GM18498 (cell line): ENCODE measurements at regions not wholly inside any gene's neighbourhood (a gene's known extent, or its start where the extent isn't known, plus 50 kb on each side); places are given as distances from the start of the nearest gene placed in this dataset.

Experiments
- ATAC-seq: cut with Tn5 transposase; IDR thresholded peaks from one replicate; pipeline ENCODE4 v1.9.1; 2021; ENCODE audit warnings: mild to moderate bottlenecking, moderate library complexity; ENCODE audit not compliant: unreplicated experiment

- no peak for ATAC-seq
Observed at GRCh38 chr22:46087816-46088277, 62.5 kb upstream of the PPARA start.

GRCh38 chr22:46088541-46089311, 61.6 kb upstream of the PPARA start:
- no peak for ATAC-seq

- ATAC-seq: no peak
Observed at GRCh38 chr22:46089426-46090035, 60.8 kb upstream of the PPARA start.

- no peak for ATAC-seq
Observed at GRCh38 chr22:46090036-46090591, 60.2 kb upstream of the PPARA start.

GRCh38 chr22:46090631-46091201, 59.6 kb upstream of the PPARA start:
- no peak for ATAC-seq

GRCh38 chr22:46091277-46091977, 58.9 kb upstream of the PPARA start:
- ATAC-seq: no peak

- ATAC-seq: no peak
Observed at GRCh38 chr22:46092011-46092410, 58.3 kb upstream of the PPARA start.

- no peak for ATAC-seq
Observed at GRCh38 chr22:46092670-46093410, 57.5 kb upstream of the PPARA start.

GRCh38 chr22:46093796-46094195, 56.5 kb upstream of the PPARA start:
- ATAC-seq: no peak

- ATAC-seq: no peak
Observed at GRCh38 chr22:46094676-46095075, 55.6 kb upstream of the PPARA start.

- ATAC-seq: no peak
Observed at GRCh38 chr22:46096051-46096450, 54.3 kb upstream of the PPARA start.

GRCh38 chr22:46096706-46097230, 53.6 kb upstream of the PPARA start:
- ATAC-seq: no peak

- no peak for ATAC-seq
Observed at GRCh38 chr22:46097268-46097900, 52.9 kb upstream of the PPARA start.

- no peak for ATAC-seq
Observed at GRCh38 chr22:46098525-46099475, 51.5 kb upstream of the PPARA start.

GRCh38 chr22:46099740-46100139, 50.6 kb upstream of the PPARA start:
- ATAC-seq: no peak

GRCh38 chr22:46100401-46101105, 49.8 kb upstream of the PPARA start:
- ATAC-seq: no peak
